Astrocyte (in vitro differentiated cells and primary cell): ENCODE measurements at regions not wholly inside any gene's neighbourhood (a gene's known extent, or its start where the extent isn't known, plus 50 kb on each side); places are given as distances from the start of the nearest gene placed in this dataset.

Experiments
- DNase-seq: peaks from one replicate; pipeline ENCODE4 v3.0.0-alpha.2; 2010; ENCODE audit warnings: low read depth
- FAIRE-seq: peaks from 2 replicates; lab custom pipeline; 2011; peaks lifted over from hg19 to GRCh38; lab: Jason Lieb, UNC
- H2AFZ ChIP-seq: 2 replicates; pipeline ENCODE4 v1.6.0; 2012; ENCODE audit warnings: low read depth, low read length, inconsistent platforms
- H3K27ac ChIP-seq: 2 replicates; pipeline ENCODE4 v1.5.1; 2011; ENCODE audit warnings: low read depth, low read length, inconsistent platforms
- H3K27me3 ChIP-seq: 2 replicates; pipeline ENCODE4 v1.6.0; 2011; ENCODE audit warnings: low read length, inconsistent platforms; ENCODE audit not compliant: insufficient read depth
- H3K36me3 ChIP-seq: 2 replicates; pipeline ENCODE4 v1.5.1; 2011; ENCODE audit warnings: low read length, inconsistent platforms; ENCODE audit not compliant: insufficient read depth
- H3K4me1 ChIP-seq: 2 replicates; pipeline ENCODE4 v1.5.1; 2011; ENCODE audit warnings: low read length, inconsistent platforms; ENCODE audit not compliant: insufficient read depth
- H3K4me2 ChIP-seq: 2 replicates; pipeline ENCODE4 v1.6.0; 2012; ENCODE audit warnings: low read length, inconsistent platforms
- H3K4me3 ChIP-seq: 2 replicates; pipeline ENCODE4 v1.5.1; 2011; ENCODE audit warnings: low read depth, mild to moderate bottlenecking, low read length, inconsistent platforms; ENCODE audit not compliant: insufficient read depth
- H3K79me2 ChIP-seq: 2 replicates; pipeline ENCODE4 v1.6.0; 2012; ENCODE audit warnings: mild to moderate bottlenecking, low read length, inconsistent platforms; ENCODE audit not compliant: insufficient read depth
- H3K9ac ChIP-seq: 2 replicates; pipeline ENCODE4 v1.6.0; 2012; ENCODE audit warnings: mild to moderate bottlenecking, low read length, inconsistent platforms
- H3K9me3 ChIP-seq: 2 replicates; pipeline ENCODE4 v1.5.1; 2012; ENCODE audit warnings: low read depth, mild to moderate bottlenecking, low read length, inconsistent platforms; ENCODE audit not compliant: insufficient read depth
- H4K20me1 ChIP-seq: 2 replicates; pipeline ENCODE4 v1.6.0; 2012; ENCODE audit warnings: low read length, inconsistent platforms; ENCODE audit not compliant: insufficient read depth
- H3K27ac Mint-ChIP-seq: one replicate; pipeline ENCODE4 v1.8.0; 2021; ENCODE audit warnings: mild to moderate bottlenecking, mixed read lengths; ENCODE audit not compliant: unreplicated experiment
- H3K27me3 Mint-ChIP-seq: one replicate; pipeline ENCODE4 v1.8.0; 2021; ENCODE audit warnings: low read depth, mixed read lengths; ENCODE audit not compliant: unreplicated experiment
- H3K36me3 Mint-ChIP-seq: one replicate; pipeline ENCODE4 v1.8.0; 2021; ENCODE audit warnings: low read depth, mixed read lengths; ENCODE audit not compliant: unreplicated experiment
- H3K4me1 Mint-ChIP-seq: one replicate; pipeline ENCODE4 v1.8.0; 2021; ENCODE audit warnings: low read depth, mixed read lengths; ENCODE audit not compliant: unreplicated experiment
- H3K4me3 Mint-ChIP-seq: one replicate; pipeline ENCODE4 v1.8.0; 2021; ENCODE audit warnings: mild to moderate bottlenecking, moderate library complexity, mixed read lengths; ENCODE audit not compliant: unreplicated experiment
- H3K9me3 Mint-ChIP-seq: one replicate; pipeline ENCODE4 v1.8.0; 2021; ENCODE audit warnings: mild to moderate bottlenecking, mixed read lengths; ENCODE audit not compliant: unreplicated experiment
- EZH2 ChIP-seq: IDR thresholded peaks from 2 replicates; pipeline ENCODE4 v1.6.1; 2012; ENCODE audit warnings: mild to moderate bottlenecking, low read length, inconsistent platforms; ENCODE audit not compliant: insufficient read depth
- TF ChIP-seq, protein P1 (sequence below): IDR thresholded peaks from 2 replicates; pipeline ENCODE4 v1.5.1; 2011; ENCODE audit warnings: low read depth, mild to moderate bottlenecking, inconsistent platforms, low read length, moderate library complexity; ENCODE audit not compliant: insufficient read depth

GRCh38 chr10:56831681-56832080 lies 470.6 kb upstream of the ZWINT start:
- H3K27me3 Mint-ChIP-seq, result no peaks in the 10 kb centered on the region
- Histone ChIP-seq H3K9me3 (no peaks in the 10 kb centered on the region), H3K4me1 (no peaks in the 10 kb centered on the region), H3K79me2 (no peaks in the 10 kb centered on the region), H2AFZ (no peak overlapping the region), H3K36me3 (no peaks in the 10 kb centered on the region), H4K20me1 (no peaks in the 10 kb centered on the region), H3K27ac (no peak overlapping the region), H3K4me3 (no peak overlapping the region), H3K4me2 (no peak overlapping the region), H3K27me3 (no peaks in the 10 kb centered on the region), H3K9ac (no peak overlapping the region)
- no peaks in the 10 kb centered on the region for H3K9me3 Mint-ChIP-seq
- no peak for DNase-seq
- TF ChIP-seq, protein P1, sequence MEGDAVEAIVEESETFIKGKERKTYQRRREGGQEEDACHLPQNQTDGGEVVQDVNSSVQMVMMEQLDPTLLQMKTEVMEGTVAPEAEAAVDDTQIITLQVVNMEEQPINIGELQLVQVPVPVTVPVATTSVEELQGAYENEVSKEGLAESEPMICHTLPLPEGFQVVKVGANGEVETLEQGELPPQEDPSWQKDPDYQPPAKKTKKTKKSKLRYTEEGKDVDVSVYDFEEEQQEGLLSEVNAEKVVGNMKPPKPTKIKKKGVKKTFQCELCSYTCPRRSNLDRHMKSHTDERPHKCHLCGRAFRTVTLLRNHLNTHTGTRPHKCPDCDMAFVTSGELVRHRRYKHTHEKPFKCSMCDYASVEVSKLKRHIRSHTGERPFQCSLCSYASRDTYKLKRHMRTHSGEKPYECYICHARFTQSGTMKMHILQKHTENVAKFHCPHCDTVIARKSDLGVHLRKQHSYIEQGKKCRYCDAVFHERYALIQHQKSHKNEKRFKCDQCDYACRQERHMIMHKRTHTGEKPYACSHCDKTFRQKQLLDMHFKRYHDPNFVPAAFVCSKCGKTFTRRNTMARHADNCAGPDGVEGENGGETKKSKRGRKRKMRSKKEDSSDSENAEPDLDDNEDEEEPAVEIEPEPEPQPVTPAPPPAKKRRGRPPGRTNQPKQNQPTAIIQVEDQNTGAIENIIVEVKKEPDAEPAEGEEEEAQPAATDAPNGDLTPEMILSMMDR, result no peak
- TF ChIP-seq EZH2, result no peak
- no peak for FAIRE-seq
- no peak overlapping the region for H3K4me3 Mint-ChIP-seq
- no peaks in the 10 kb centered on the region for H3K36me3 Mint-ChIP-seq
- H3K27ac Mint-ChIP-seq, result no peak overlapping the region
- no peaks in the 10 kb centered on the region for H3K4me1 Mint-ChIP-seq

- TF ChIP-seq, protein P1, result peak; percentile 8
- TF ChIP-seq EZH2, result no peak
- H3K9me3 ChIP-seq, result peaks cover 6% of the 10 kb centered on the region
- no peaks in the 10 kb centered on the region for H3K36me3 ChIP-seq
- no peak overlapping the region for H3K4me2 ChIP-seq
- H2AFZ ChIP-seq, result no peak overlapping the region
- DNase-seq (no peak), FAIRE-seq (no peak)
- H3K79me2 ChIP-seq, result no peaks in the 10 kb centered on the region
- H3K9ac ChIP-seq, result no peak overlapping the region
- no peaks in the 10 kb centered on the region for H4K20me1 ChIP-seq
- Mint-ChIP-seq H3K9me3 (peaks cover 7% of the 10 kb centered on the region), H3K4me1 (no peaks in the 10 kb centered on the region), H3K36me3 (no peaks in the 10 kb centered on the region), H3K27ac (no peak overlapping the region), H3K27me3 (no peaks in the 10 kb centered on the region), H3K4me3 (no peak overlapping the region)
- H3K4me1 ChIP-seq, result no peaks in the 10 kb centered on the region
- H3K27me3 ChIP-seq, result no peaks in the 10 kb centered on the region
- no peak overlapping the region for H3K27ac ChIP-seq
- no peak overlapping the region for H3K4me3 ChIP-seq
Measured at GRCh38 chr10:56823849-56824248, 462.8 kb upstream of the ZWINT start.

- TF ChIP-seq, protein P1, result no peak
- TF ChIP-seq EZH2, result no peak
- no peaks in the 10 kb centered on the region for H3K27me3 ChIP-seq
- no peaks in the 10 kb centered on the region for H4K20me1 ChIP-seq
- no peaks in the 10 kb centered on the region for H3K9me3 Mint-ChIP-seq
- H3K27ac Mint-ChIP-seq, result no peak overlapping the region
- H3K27me3 Mint-ChIP-seq, result no peaks in the 10 kb centered on the region
- no peak overlapping the region for H3K27ac ChIP-seq
- DNase-seq (no peak), FAIRE-seq (no peak)
- H3K9ac ChIP-seq, result no peak overlapping the region
- no peaks in the 10 kb centered on the region for H3K4me1 Mint-ChIP-seq
- H3K9me3 ChIP-seq, result peaks cover 4% of the 10 kb centered on the region
- H3K36me3 Mint-ChIP-seq, result no peaks in the 10 kb centered on the region
- H2AFZ ChIP-seq, result no peak overlapping the region
- H3K4me2 ChIP-seq, result no peak overlapping the region
- no peaks in the 10 kb centered on the region for H3K36me3 ChIP-seq
- H3K4me1 ChIP-seq, result no peaks in the 10 kb centered on the region
- no peak overlapping the region for H3K4me3 ChIP-seq
- no peak overlapping the region for H3K4me3 Mint-ChIP-seq
- no peaks in the 10 kb centered on the region for H3K79me2 ChIP-seq
Measured at GRCh38 chr10:56805022-56805421, 444.0 kb upstream of the ZWINT start.
